Liver (tissue), 8 donors: ENCODE measurements at regions not wholly inside any gene's neighbourhood (a gene's known extent, or its start where the extent isn't known, plus 50 kb on each side); places are given as distances from the start of the nearest gene placed in this dataset.

Experiments
- DNase-seq: peaks from one replicate; pipeline ENCODE4 v3.0.0-alpha.2; 2017; ENCODE audit warnings: low spot score
- H3K27ac ChIP-seq, 2 donors: one replicate each; pipeline ENCODE4 v1.7.0; 2013; ENCODE audit warnings: inconsistent platforms in 2 of 2, low read length in 2 of 2, control low read depth in 1 of 2, low read depth in 1 of 2, mild to moderate bottlenecking in 1 of 2
- H3K27me3 ChIP-seq, 4 donors: one replicate each; pipeline versions ENCODE4 v1.6.1 to v1.7.0; 2013; ENCODE audit warnings: low read length in 3 of 4, inconsistent platforms in 1 of 4, mild to moderate bottlenecking in 1 of 4, moderate library complexity in 1 of 4; ENCODE audit not compliant: control insufficient read depth in 4 of 4, insufficient read depth in 4 of 4
- H3K36me3 ChIP-seq, 4 donors: one replicate each; pipeline versions ENCODE4 v1.6.1 to v1.7.0; 2013; ENCODE audit warnings: low read length in 3 of 4, mild to moderate bottlenecking in 3 of 4, low read depth in 1 of 4, moderate library complexity in 1 of 4; ENCODE audit not compliant: control insufficient read depth in 4 of 4, insufficient read depth in 3 of 4
- H3K4me1 ChIP-seq, 4 donors: one replicate each; pipeline versions ENCODE4 v1.6.1 to v1.7.0; 2013; ENCODE audit warnings: low read length in 3 of 4, mild to moderate bottlenecking in 3 of 4, moderate library complexity in 1 of 4; ENCODE audit not compliant: control insufficient read depth in 4 of 4, insufficient read depth in 4 of 4
- H3K4me3 ChIP-seq, 3 donors: one replicate each; pipeline versions ENCODE4 v1.6.1 to v1.7.0; 2013; ENCODE audit warnings: low read length in 3 of 3, control low read depth in 1 of 3, low read depth in 1 of 3, mild to moderate bottlenecking in 1 of 3
- H3K9ac ChIP-seq, 2 donors: one replicate each; pipeline ENCODE4 v1.7.0; 2013; ENCODE audit warnings: low read length in 2 of 2, mild to moderate bottlenecking in 2 of 2, moderate library complexity in 2 of 2, control low read depth in 1 of 2, low read depth in 1 of 2
- H3K9me3 ChIP-seq, 4 donors: one replicate each; pipeline versions ENCODE4 v1.6.1 to v1.7.0; 2013; ENCODE audit warnings: low read length in 3 of 4; ENCODE audit not compliant: control insufficient read depth in 4 of 4
- ATF3 ChIP-seq: IDR thresholded peaks from 2 replicates; pipeline ENCODE4 v1.6.1; 2016; ENCODE audit warnings: antibody characterized with exemption
- CTCF ChIP-seq: fragments of 150-350 bp; IDR thresholded peaks from 2 replicates; pipeline ENCODE4 v1.5.1; 2017; ENCODE audit warnings: improper control_type of control experiment, low read depth, low read length; ENCODE audit not compliant: missing input control
- EGR1 ChIP-seq, 2 donors: IDR thresholded peaks; 2 replicates each; pipeline ENCODE4 v1.6.1; 2016 to 2018; ENCODE audit warnings: antibody characterized with exemption in 2 of 2, low read depth in 2 of 2
- FOXA1 ChIP-seq: IDR thresholded peaks from 2 replicates; pipeline ENCODE4 v1.6.1; 2016; ENCODE audit warnings: antibody characterized with exemption
- FOXA2 ChIP-seq: IDR thresholded peaks from 2 replicates; pipeline ENCODE4 v1.6.1; 2016; ENCODE audit warnings: antibody characterized with exemption
- GABPA ChIP-seq, 2 donors: IDR thresholded peaks in 1 of 2; conservative IDR thresholded peaks in 1 of 2; 2 replicates each; pipeline ENCODE4 v1.6.1; 2016; ENCODE audit warnings: antibody characterized with exemption in 2 of 2, mild to moderate bottlenecking in 1 of 2, moderate library complexity in 1 of 2
- HNF4A ChIP-seq, 2 donors: conservative IDR thresholded peaks; 2 replicates each; pipeline ENCODE4 v1.6.1; 2016; ENCODE audit warnings: antibody characterized with exemption in 2 of 2, mild to moderate bottlenecking in 2 of 2
- HNF4G ChIP-seq: IDR thresholded peaks from 2 replicates; pipeline ENCODE4 v1.6.1; 2016; ENCODE audit warnings: antibody characterized with exemption
- JUND ChIP-seq, 2 donors: IDR thresholded peaks; 2 replicates each; pipeline ENCODE4 v1.6.1; 2016; ENCODE audit warnings: antibody characterized with exemption in 2 of 2
- MAX ChIP-seq: IDR thresholded peaks from 2 replicates; pipeline ENCODE4 v1.6.1; 2016; ENCODE audit warnings: antibody characterized with exemption
- NR2F2 ChIP-seq: IDR thresholded peaks from 2 replicates; pipeline ENCODE4 v1.6.1; 2016; ENCODE audit warnings: antibody characterized with exemption
- RAD21 ChIP-seq, 2 donors: IDR thresholded peaks; 2 replicates each; pipeline ENCODE4 v1.6.1; 2016; ENCODE audit warnings: antibody characterized with exemption in 2 of 2, mild to moderate bottlenecking in 2 of 2
- REST ChIP-seq: IDR thresholded peaks from 2 replicates; pipeline ENCODE4 v1.6.1; 2016; ENCODE audit warnings: antibody characterized with exemption, mild to moderate bottlenecking
- RXRA ChIP-seq, 2 donors: IDR thresholded peaks; 2 replicates each; pipeline ENCODE4 v1.6.1; 2017 to 2018; ENCODE audit warnings: antibody characterized with exemption in 2 of 2, mild to moderate bottlenecking in 1 of 2
- SP1 ChIP-seq: IDR thresholded peaks from 2 replicates; pipeline ENCODE4 v1.6.1; 2018; ENCODE audit warnings: antibody characterized with exemption, mild to moderate bottlenecking
- TAF1 ChIP-seq: conservative IDR thresholded peaks from 2 replicates; pipeline ENCODE4 v1.6.1; 2016; ENCODE audit warnings: antibody characterized with exemption, mild to moderate bottlenecking
- YY1 ChIP-seq: IDR thresholded peaks from 2 replicates; pipeline ENCODE4 v1.6.1; 2016; ENCODE audit warnings: antibody characterized with exemption, mild to moderate bottlenecking
- ZBTB33 ChIP-seq: IDR thresholded peaks from 2 replicates; pipeline ENCODE4 v1.6.1; 2016; ENCODE audit warnings: antibody characterized with exemption
- WGBS: extraction: QIAGEN DNeasy Blood & Tissue Kit; methylation state at CpG from one replicate; pipeline ENCODE4 v1.1.7; 2013; 5-methylcytosine and 5-hydroxymethylcytosine counted together
- donor health status: healthy.
- donor health status: healthy.
- donor health status: healthy.
- donor health status: healthy.
- donor health status: healthy.

GRCh38 chr2:6576302-6576701 lies 289.4 kb downstream of the CMPK2 start:
- Histone ChIP-seq H3K9me3 (no peaks in the 10 kb centered on the region), H3K4me1 (no peaks in the 10 kb centered on the region), H3K27me3 (no peaks in the 10 kb centered on the region), H3K27ac (no peak overlapping the region), H3K9ac (no peak overlapping the region), H3K4me3 (no peak overlapping the region), H3K36me3 (no peaks in the 10 kb centered on the region)
- 62% methylated on average over 2 of the region's 2 CpGs for WGBS
- TF ChIP-seq TAF1: no peak
- TF ChIP-seq EGR1 (IDR thresholded peaks at IDR 0.05; ENCODE audit: low read depth in 2 of 2): no peak
- TF ChIP-seq CTCF: no peak
- TF ChIP-seq YY1: no peak
- TF ChIP-seq HNF4G: no peak
- TF ChIP-seq JUND (IDR thresholded peaks at IDR 0.05): no peak
- TF ChIP-seq GABPA (IDR thresholded peaks at IDR 0.05 in 1 of 2, conservative IDR thresholded peaks at IDR 0.05 in 1 of 2): no peak
- TF ChIP-seq ATF3: no peak
- TF ChIP-seq RAD21 (IDR thresholded peaks at IDR 0.05): no peak
- no peak for TF ChIP-seq NR2F2
- no peak for TF ChIP-seq MAX
- no peak for TF ChIP-seq FOXA1
- no peak for TF ChIP-seq ZBTB33
- no peak for TF ChIP-seq REST
- TF ChIP-seq FOXA2: no peak
- no peak for TF ChIP-seq RXRA (IDR thresholded peaks at IDR 0.05)
- no peak for TF ChIP-seq SP1
- DNase-seq: no peak

- no peak for DNase-seq
- 77% methylated on average over 3 of the region's 3 CpGs for WGBS
- Histone ChIP-seq H3K9ac (no peak overlapping the region), H3K27me3 (no peaks in the 10 kb centered on the region), H3K4me3 (no peak overlapping the region), H3K4me1 (no peaks in the 10 kb centered on the region), H3K36me3 (no peaks in the 10 kb centered on the region), H3K27ac (no peak overlapping the region), H3K9me3 (no peaks in the 10 kb centered on the region)
- TF ChIP-seq REST: no peak
- no peak for TF ChIP-seq SP1
- TF ChIP-seq FOXA1: no peak
- no peak for TF ChIP-seq EGR1 (IDR thresholded peaks at IDR 0.05; ENCODE audit: low read depth in 2 of 2)
- no peak for TF ChIP-seq GABPA (IDR thresholded peaks at IDR 0.05 in 1 of 2, conservative IDR thresholded peaks at IDR 0.05 in 1 of 2)
- TF ChIP-seq JUND (IDR thresholded peaks at IDR 0.05): no peak
- TF ChIP-seq CTCF: no peak
- no peak for TF ChIP-seq RAD21 (IDR thresholded peaks at IDR 0.05)
- TF ChIP-seq RXRA (IDR thresholded peaks at IDR 0.05): no peak
- no peak for TF ChIP-seq FOXA2
- TF ChIP-seq HNF4A (conservative IDR thresholded peaks at IDR 0.05): no peak
- TF ChIP-seq MAX: no peak
Observed at GRCh38 chr2:6577960-6578359, 287.7 kb downstream of the CMPK2 start.
